NCI-H1417 treated with DMSO at 0.1 percent for 48 hours (cell line): ENCODE measurements at regions not wholly inside any gene's neighbourhood (a gene's known extent, or its start where the extent isn't known, plus 50 kb on each side); places are given as distances from the start of the nearest gene placed in this dataset.

Experiments
- DNase-seq: peaks from one replicate; lab custom pipeline; 2025; lab: John Stamatoyannopoulos, UW

GRCh38 chr3:135800071-135800549, 165.4 kb upstream of the PPP2R3A start:
- no peak for DNase-seq

DNA sequence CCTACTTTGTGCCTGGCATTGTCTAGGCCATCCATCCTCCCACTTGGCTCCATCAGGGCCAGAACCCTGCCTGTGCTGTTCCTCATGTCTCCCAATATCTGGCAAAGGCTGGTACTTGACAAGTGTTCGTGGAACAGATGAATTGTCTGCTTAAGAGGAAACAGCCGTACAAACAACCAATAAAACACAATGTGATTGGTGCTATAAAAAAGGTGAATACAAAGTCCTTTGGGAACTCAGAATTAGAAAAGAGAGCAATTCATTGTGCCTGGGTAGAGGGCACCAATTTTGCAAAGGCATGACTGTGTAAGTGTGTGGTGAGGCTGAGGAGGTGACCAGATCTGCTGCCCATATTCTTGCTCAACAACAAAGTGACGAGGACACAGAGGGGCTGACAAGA, 164.5 kb upstream of the PPP2R3A start:
- no peak for DNase-seq

DNA sequence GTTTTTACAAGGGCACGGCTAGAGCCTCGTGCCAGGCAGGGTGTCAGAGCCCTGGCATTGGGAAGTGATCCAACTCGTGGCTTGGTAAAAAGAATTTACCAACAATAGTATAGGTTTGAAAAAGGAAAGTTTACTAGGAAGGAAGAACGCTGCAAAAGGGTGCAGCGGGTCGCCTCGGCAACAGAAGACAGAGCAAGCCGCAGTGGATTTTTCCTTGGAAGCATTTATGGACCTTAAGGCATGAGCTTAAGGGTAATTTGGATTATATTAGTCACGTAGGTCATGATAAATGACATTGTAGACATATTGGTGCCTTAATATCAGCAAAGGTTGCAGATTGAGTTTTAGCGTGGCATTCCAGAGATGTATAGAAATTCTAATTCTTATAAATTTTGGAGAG, 163.4 kb upstream of the PPP2R3A start:
- DNase-seq, result no peak

GRCh38 chr3:135803028-135803692, 162.4 kb upstream of the PPP2R3A start:
- DNase-seq, result no peak

DNA sequence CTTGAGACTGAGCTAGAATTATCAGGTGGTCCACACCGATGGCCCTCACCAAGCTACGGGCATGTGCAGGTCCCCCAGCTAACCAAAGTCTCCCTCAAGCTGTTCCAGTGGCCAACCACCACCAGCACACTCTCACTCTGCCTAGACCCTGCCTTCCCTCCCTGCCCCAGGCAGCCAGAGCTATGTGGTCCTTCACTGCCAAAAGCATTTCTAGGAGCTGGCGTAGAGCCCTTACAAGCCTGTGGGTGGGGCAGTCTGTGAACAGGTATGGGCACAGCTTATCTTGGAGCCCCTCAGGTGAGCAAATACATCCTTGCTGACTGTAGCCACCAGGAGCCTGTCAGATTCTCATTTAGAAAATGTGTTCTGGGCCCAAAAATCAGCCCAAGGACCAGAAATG, 159.8 kb upstream of the PPP2R3A start:
- no peak for DNase-seq

- no peak for DNase-seq
These were observed 159.2 kb upstream of the PPP2R3A start for GRCh38 chr3:135806317-135806716.

DNA sequence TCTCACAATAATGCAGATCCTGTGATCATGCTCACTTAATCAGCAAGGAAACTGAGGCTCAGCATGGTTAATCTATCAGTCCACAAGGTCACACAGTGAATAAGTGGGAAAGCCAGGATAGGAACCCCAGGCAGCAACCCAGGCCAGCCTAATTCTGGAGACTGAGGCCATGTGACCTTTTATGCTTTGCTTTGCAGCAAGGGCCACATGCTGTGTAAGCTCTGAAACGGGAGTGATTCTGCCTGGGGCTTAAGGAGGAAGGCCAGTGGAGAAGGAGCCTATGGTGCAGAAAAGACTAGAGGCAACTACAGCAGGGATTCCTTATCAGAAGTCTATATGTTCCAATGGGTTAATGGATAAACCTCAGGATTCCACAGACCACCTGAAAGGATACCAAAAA, 157.6 kb upstream of the PPP2R3A start:
- no peak for DNase-seq

- DNase-seq, result peak; percentile 33
These were observed 156.4 kb upstream of the PPP2R3A start for GRCh38 chr3:135809021-135809634.

DNA sequence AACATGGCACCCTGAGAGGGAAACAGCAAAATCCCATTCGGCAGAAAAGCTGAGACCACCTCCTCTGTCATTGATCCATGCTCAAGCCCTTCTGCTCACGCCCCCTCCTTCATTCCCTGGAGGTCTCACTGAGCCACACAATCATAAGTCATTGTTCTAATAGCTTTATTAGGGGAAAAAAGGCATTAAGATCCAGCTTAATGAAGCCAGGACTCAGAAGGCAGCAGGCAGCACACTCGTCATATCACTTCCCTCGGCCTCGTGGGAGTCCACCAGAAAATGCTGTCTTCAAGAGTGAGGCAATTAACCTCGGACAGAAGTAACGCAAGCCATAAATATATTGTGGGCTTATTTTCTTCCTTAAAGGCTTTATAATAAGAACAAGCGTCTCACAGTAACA, 153.9 kb upstream of the PPP2R3A start:
- DNase-seq, result no peak

DNA sequence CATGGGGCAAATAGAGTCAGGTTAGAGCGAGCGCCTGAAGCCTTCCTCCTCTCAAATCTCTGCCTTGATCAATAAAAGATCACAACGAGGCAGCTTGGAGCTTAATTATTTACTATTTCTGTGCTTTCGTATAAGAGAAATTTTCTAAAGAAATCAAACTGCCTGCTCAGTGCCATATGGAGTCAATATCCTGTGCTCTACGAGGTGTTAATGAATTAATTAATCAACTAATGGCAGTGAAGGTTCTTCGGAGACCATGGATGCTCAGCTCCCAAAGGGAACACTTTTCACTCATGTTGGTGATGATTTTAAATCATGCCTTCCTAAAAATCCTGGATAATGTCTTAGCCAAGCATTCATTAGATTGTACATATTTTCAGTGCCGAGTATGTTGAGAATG, 153.5 kb upstream of the PPP2R3A start:
- DNase-seq, result no peak

DNA sequence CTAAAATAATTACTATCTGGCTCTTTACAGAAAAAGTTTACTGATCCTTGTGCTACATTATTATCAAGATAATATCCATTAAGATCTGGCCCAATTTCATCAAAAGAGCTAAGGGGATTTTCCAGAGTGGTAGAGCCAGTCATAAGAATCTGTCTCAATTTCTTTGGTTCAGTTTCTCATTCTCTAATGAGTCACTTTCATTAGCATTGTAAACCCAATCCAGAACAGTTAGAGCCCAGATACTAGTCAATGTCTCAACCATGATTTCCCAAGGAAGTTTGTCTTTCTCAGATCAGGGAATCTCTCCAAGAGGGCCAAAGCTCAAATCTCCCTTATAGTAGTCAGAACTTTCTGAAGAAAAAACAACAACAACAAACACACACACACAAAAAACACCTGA, 131.1 kb upstream of the PPP2R3A start:
- no peak for DNase-seq

GRCh38 chr3:135837977-135838631, 127.4 kb upstream of the PPP2R3A start:
- no peak for DNase-seq

- DNase-seq, result no peak
These were observed 125.1 kb upstream of the PPP2R3A start for GRCh38 chr3:135840436-135840835.

GRCh38 chr3:135844386-135844785, 121.1 kb upstream of the PPP2R3A start:
- DNase-seq, result no peak

GRCh38 chr3:135848051-135848450, 117.5 kb upstream of the PPP2R3A start:
- no peak for DNase-seq

DNA sequence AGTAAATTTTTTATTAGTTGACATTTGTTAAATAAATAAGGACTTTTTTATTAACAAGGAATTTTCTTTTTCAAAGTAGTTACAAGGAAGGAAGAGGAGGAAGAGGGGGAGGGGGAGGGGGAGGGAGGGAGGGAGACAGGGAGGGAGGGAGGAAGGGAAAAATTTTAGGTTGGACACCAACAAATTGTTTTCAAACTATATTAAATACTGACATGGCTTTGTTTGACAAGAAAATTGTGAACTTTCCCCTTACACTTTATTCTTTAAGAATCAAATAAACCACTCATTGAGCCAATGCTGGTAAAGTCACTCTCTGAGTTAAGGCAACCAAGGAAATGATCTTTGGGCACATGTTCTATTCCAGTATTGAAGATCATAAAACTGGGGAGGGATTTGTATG, 115.7 kb upstream of the PPP2R3A start:
- DNase-seq, result no peak

GRCh38 chr3:135851201-135852081, 114.1 kb upstream of the PPP2R3A start:
- peak; percentile 95 for DNase-seq

- no peak for DNase-seq
These were observed 111.5 kb upstream of the PPP2R3A start for GRCh38 chr3:135853981-135854380.

- no peak for DNase-seq
These were observed 104.8 kb upstream of the PPP2R3A start for GRCh38 chr3:135860761-135861160.

DNA sequence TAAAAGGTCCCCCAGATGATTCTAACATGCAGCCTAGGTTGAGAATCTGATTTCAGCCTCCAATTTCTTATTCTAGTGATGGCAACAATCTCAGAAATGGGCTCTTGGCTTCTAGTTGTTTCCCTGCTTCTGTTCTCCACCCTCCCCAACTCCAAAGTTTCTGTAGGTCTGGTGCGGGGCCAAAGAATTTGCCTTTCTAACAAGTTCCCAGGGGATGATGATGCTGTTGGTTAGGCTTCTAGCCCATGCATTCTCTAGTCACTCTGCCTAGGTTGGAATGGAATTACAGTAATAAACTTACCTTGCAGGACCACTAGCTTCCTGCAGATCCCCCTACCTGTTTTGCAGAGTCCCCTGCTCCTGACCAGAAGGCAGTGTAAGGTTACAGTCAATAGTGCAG, 103.2 kb upstream of the PPP2R3A start:
- no peak for DNase-seq

DNA sequence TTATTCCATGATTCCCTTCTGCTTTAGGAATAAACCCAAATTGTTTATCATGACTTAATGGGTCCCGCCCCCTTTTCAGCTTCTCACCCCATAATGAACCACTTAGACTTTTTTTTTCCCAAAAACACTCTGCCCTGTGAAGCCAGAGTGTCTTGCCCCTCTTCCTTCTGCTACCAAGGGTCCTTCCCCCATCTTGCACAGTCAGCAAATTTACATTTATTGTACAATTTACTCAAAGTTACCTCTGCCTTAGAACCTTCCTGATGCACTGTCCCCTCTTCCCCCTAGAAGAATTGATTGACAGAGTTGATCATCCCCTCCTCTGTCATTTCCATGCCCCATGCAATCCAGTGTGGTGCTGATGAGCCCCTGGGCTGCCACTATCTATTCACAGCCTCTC, 101.5 kb upstream of the PPP2R3A start:
- no peak for DNase-seq

DNA sequence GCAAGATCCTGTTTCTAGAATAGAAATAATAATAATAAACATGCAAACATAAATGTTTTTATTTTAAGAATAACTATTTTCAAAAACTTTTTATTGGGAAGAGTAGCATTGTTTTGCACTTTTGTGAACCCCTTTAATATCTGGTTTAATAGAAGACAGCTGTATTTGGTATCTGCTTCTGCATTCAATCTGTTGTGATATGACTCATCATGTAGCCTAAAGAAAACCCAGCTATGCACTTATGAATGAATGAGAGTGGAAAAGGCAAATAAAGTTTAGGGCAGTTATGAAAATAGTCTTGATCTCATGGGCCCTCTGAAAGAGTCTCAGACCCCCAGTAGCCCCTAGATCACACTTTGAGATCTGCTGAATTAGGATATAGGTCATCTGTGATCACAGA, 100.4 kb upstream of the PPP2R3A start:
- no peak for DNase-seq
